Common myeloid progenitor, CD34-positive (primary cell): ENCODE measurements at regions not wholly inside any gene's neighbourhood (a gene's known extent, or its start where the extent isn't known, plus 50 kb on each side); places are given as distances from the start of the nearest gene placed in this dataset.

Experiments used
- CTCF ChIA-PET: fragments of 350-600 bp; sonication (Branson Sonifier 250); formaldehyde crosslinking; loops from one replicate; lab custom pipeline; 2021; ENCODE audit warnings: antibody characterized with exemption; lab: Charles Lee
- POLR2A ChIA-PET: fragments of 350-600 bp; sonication (Branson Sonifier 250); formaldehyde crosslinking; loops from one replicate; lab custom pipeline; 2021; ENCODE audit warnings: antibody characterized with exemption; lab: Charles Lee
- DNase-seq, 3 donors: peaks; one replicate each; pipeline versions ENCODE4 v3.0.0 to v3.0.0-alpha.2; 2013
- H3K27ac ChIP-seq, 2 experiments: 1 replicate in 1 of 2; 2 replicates in 1 of 2; pipeline ENCODE4 v1.7.0; 2013; ENCODE audit warnings: inconsistent platforms in 2 of 2, low read length in 2 of 2, mild to moderate bottlenecking in 2 of 2, low read depth in 1 of 2, moderate library complexity in 1 of 2; ENCODE audit not compliant: severe bottlenecking in 2 of 2, insufficient read depth in 1 of 2, poor library complexity in 1 of 2
- H3K27me3 ChIP-seq, 5 experiments: replicated peaks in 2 of 5; 1 replicate in 3 of 5; 2 replicates in 2 of 5; pipeline versions ENCODE4 v1.6.1 to v1.7.0; 2013; ENCODE audit warnings: low read length in 4 of 5, mild to moderate bottlenecking in 2 of 5, moderate library complexity in 2 of 5, inconsistent platforms in 1 of 5; ENCODE audit not compliant: insufficient read depth in 5 of 5, control insufficient read depth in 4 of 5
- H3K36me3 ChIP-seq, 4 experiments: 1 replicate in 2 of 4; 2 replicates in 2 of 4; pipeline versions ENCODE4 v1.6.1 to v1.7.0; 2013; ENCODE audit warnings: low read length in 3 of 4, control low read depth in 1 of 4, mild to moderate bottlenecking in 1 of 4; ENCODE audit not compliant: control insufficient read depth in 4 of 4, insufficient read depth in 4 of 4
- H3K4me1 ChIP-seq, 4 experiments: 1 replicate in 3 of 4; 2 replicates in 1 of 4; pipeline versions ENCODE4 v1.6.1 to v1.7.1; 2013; ENCODE audit warnings: low read length in 3 of 4, mild to moderate bottlenecking in 3 of 4, control low read depth in 1 of 4, inconsistent platforms in 1 of 4, moderate library complexity in 1 of 4; ENCODE audit not compliant: control insufficient read depth in 4 of 4, insufficient read depth in 4 of 4; ENCODE audit errors: control extremely low read depth in 1 of 4
- H3K4me3 ChIP-seq, 7 experiments: 1 replicate in 4 of 7; 2 replicates in 3 of 7; pipeline versions ENCODE4 v1.5.1 to v1.7.0; 2013; ENCODE audit warnings: mild to moderate bottlenecking in 7 of 7, low read length in 6 of 7, moderate library complexity in 6 of 7, inconsistent platforms in 2 of 7, low read depth in 2 of 7, control low read depth in 1 of 7; ENCODE audit not compliant: insufficient read depth in 4 of 7, control insufficient read depth in 1 of 7; ENCODE audit errors: extremely low read depth in 1 of 7
- H3K9me3 ChIP-seq, 5 experiments: 1 replicate in 4 of 5; 2 replicates in 1 of 5; pipeline versions ENCODE4 v1.6.1 to v1.7.1; 2013; ENCODE audit warnings: low read length in 4 of 5, mild to moderate bottlenecking in 2 of 5, inconsistent platforms in 1 of 5, low read depth in 1 of 5, moderate library complexity in 1 of 5; ENCODE audit not compliant: control insufficient read depth in 4 of 5, insufficient read depth in 2 of 5; ENCODE audit errors: control extremely low read depth in 1 of 5
- WGBS: methylation state at CpG from one replicate; pipeline ENCODE4 v1.1.5; 2013; ENCODE audit not compliant: insufficient coverage; 5-methylcytosine and 5-hydroxymethylcytosine counted together

GRCh38 chr10:83935339-83935736 lies 204.0 kb upstream of the GHITM start:
- Histone ChIP-seq H3K27ac (no peak overlapping the region), H3K4me1 (no peaks in the 10 kb centered on the region), H3K36me3 (no peaks in the 10 kb centered on the region), H3K27me3 (peaks cover 0 to 5% (median 0%) of the 10 kb centered on the region in 5 experiments), H3K9me3 (no peaks in the 10 kb centered on the region), H3K4me3 (no peak overlapping the region)
- ChIA-PET CTCF (interaction anchor here (0.6 kb wide), 1 partner anchor 64 kb away, joined by 3 read pairs; no protein-coding TSS in a partner anchor), POLR2A (no interaction called here)
- WGBS, result 100% methylated on average over 1 of the region's 3 CpGs
- DNase-seq, result no peak

DNA sequence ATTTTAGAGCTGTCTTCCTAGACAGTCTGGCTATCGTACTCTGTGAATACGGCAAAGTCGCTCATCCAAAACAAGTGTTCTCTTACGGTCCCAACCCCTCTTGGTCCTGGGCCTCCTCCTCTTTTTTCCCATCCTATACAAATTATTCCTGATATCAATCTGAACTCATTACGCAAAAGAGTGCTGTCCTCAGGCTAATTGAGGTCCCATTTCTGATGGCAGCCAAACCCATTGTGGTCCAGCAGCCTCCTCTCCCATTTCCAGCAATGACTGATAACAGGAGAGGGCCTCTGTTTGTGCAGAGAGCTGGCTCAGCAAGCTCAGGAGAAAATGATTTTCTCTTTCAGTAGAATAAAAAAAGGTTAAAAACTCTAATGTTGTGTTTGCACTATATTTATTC lies 203.4 kb upstream of the GHITM start:
- WGBS, result 100% methylated on average over 5 of the region's 5 CpGs
- CTCF ChIA-PET, result interaction anchor here (0.6 kb wide), 1 partner anchor 64 kb away, joined by 3 read pairs; no protein-coding TSS in a partner anchor
- DNase-seq, result no peak

DNA sequence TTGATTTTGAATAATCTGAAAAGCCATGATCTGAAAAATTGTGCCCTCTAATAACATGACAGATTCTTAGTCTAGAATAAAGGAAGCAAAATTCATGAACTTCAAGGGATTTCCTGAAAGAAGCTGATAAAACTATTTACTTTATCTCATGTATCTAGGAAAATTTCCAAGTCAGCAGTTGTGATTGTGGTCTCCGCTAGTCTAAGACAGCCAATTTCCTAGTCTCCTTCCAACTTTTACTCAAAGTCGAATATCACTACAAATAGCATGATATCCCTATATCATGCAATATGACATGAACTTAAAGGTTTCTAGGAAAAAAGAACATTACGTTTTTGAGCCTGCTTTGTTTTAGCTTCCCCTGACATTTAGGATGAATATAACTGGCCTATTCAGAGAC lies 202.1 kb upstream of the GHITM start:
- CTCF ChIA-PET, result no interaction called here
- no peak overlapping the region for H3K27ac ChIP-seq
- H3K27me3 ChIP-seq, result peaks cover 0 to 5% (median 0%) of the 10 kb centered on the region in 5 experiments
- POLR2A ChIA-PET, result no interaction called here
- H3K4me1 ChIP-seq, result no peaks in the 10 kb centered on the region
- H3K36me3 ChIP-seq, result no peaks in the 10 kb centered on the region
- DNase-seq, result no peak
- H3K9me3 ChIP-seq, result no peaks in the 10 kb centered on the region
- 43% methylated on average over 2 of the region's 3 CpGs for WGBS
- H3K4me3 ChIP-seq, result no peak overlapping the region

More for the DNA sequence above, 203.4 kb upstream of the GHITM start:
- Histone ChIP-seq H3K4me3 (no peak overlapping the region), H3K36me3 (no peaks in the 10 kb centered on the region), H3K4me1 (no peaks in the 10 kb centered on the region), H3K27ac (no peak overlapping the region), H3K9me3 (no peaks in the 10 kb centered on the region), H3K27me3 (peaks cover 0 to 5% (median 0%) of the 10 kb centered on the region in 5 experiments)
- POLR2A ChIA-PET, result no interaction called here

DNA sequence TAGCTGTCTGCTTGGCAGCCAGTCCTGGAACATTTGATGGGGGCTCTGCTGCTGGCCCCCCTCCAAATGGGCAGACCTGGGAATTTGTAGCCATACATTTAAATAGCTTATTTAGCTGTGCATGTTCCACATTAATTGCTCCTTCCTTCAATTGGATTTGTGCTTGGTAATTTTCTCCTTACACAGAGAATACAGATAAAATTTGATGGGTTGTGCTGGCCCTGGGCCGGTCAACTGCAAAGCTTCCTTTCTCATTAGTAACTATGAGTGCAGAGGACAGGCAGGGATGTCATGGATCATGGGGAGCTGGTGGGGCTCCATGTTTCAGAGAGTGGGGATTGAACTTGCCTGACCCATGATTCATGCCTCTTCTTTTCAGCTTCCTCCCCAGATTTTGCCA lies 201.5 kb upstream of the GHITM start:
- Histone ChIP-seq H3K4me1 (no peaks in the 10 kb centered on the region), H3K27me3 (peaks cover 0 to 5% (median 0%) of the 10 kb centered on the region in 5 experiments), H3K36me3 (no peaks in the 10 kb centered on the region), H3K4me3 (no peak overlapping the region), H3K9me3 (no peaks in the 10 kb centered on the region), H3K27ac (no peak overlapping the region)
- ChIA-PET CTCF (no interaction called here), POLR2A (no interaction called here)
- no CpG with 5 or more reads among the region's 1 CpG for WGBS
- DNase-seq, result no peak

- WGBS, result 100% methylated on average over 1 of the region's 2 CpGs
- no peak for DNase-seq
- no peak overlapping the region for H3K4me3 ChIP-seq
- H3K4me1 ChIP-seq, result no peaks in the 10 kb centered on the region
- peaks cover 0 to 5% (median 2%) of the 10 kb centered on the region in 5 experiments for H3K27me3 ChIP-seq
- H3K9me3 ChIP-seq, result no peaks in the 10 kb centered on the region
- ChIA-PET CTCF (no interaction called here), POLR2A (no interaction called here)
- no peak overlapping the region for H3K27ac ChIP-seq
- no peaks in the 10 kb centered on the region for H3K36me3 ChIP-seq
Observed at GRCh38 chr10:83941189-83941588, 198.1 kb upstream of the GHITM start.

DNA sequence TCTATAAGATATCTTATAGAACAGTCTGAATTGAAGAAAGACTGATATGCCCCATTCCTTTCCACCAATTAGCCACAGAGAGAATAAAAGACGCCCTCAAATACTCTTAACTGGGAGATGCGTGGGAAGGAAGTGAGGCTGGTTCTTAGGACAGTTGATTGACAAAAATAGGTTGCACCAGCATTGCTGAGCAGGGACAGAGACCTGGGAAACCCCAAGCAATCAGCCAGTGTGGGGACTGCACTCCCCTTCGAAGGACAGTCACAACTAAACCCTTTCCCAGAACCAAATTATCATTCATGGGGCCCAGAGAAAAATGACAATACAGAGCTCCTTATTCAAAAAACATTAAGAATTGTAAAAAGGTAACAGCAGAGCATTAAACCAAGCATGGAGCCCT lies 196.9 kb upstream of the GHITM start:
- ChIA-PET POLR2A (no interaction called here), CTCF (no interaction called here)
- WGBS, result 100% methylated on average over 2 of the region's 3 CpGs
- H3K36me3 ChIP-seq, result no peaks in the 10 kb centered on the region
- no peaks in the 10 kb centered on the region for H3K4me1 ChIP-seq
- H3K4me3 ChIP-seq, result no peak overlapping the region
- DNase-seq, result no peak
- peaks cover 0 to 5% (median 2%) of the 10 kb centered on the region in 5 experiments for H3K27me3 ChIP-seq
- no peak overlapping the region for H3K27ac ChIP-seq
- H3K9me3 ChIP-seq, result no peaks in the 10 kb centered on the region

- ChIA-PET CTCF (no interaction called here), POLR2A (no interaction called here)
- 88% methylated on average over 5 of the region's 5 CpGs for WGBS
- Histone ChIP-seq H3K27ac (no peak overlapping the region), H3K9me3 (no peaks in the 10 kb centered on the region), H3K4me3 (no peak overlapping the region), H3K36me3 (no peaks in the 10 kb centered on the region), H3K4me1 (no peaks in the 10 kb centered on the region), H3K27me3 (peaks cover 0 to 3% (median 1%) of the 10 kb centered on the region in 5 experiments)
- DNase-seq, result no peak
Observed at GRCh38 chr10:83943049-83943448, 196.3 kb upstream of the GHITM start.
